ENCODE measurements at regions not wholly inside any gene's neighbourhood (a gene's known extent, or its start where the extent isn't known, plus 50 kb on each side); places are given as distances from the start of the nearest gene placed in this dataset.

- Histone ChIP-seq H3K27me3 (ENCODE audit: control insufficient read depth, insufficient read depth, low read length, poor library complexity, severe bottlenecking) (no peaks in the 10 kb centered on the region), H3K9me3 (ENCODE audit: control insufficient read depth, low read length) (no peaks in the 10 kb centered on the region), H3K36me3 (ENCODE audit: control insufficient read depth, insufficient read depth, low read length) (no peaks in the 10 kb centered on the region), H3K27ac (ENCODE audit: low read depth, low read length) (no peak overlapping the region), H3K4me3 (ENCODE audit: low read length) (no peak overlapping the region), H3K4me1 (ENCODE audit: control insufficient read depth, insufficient read depth, low read length) (no peaks in the 10 kb centered on the region), H3K9ac (ENCODE audit: extremely low read depth, low read length, poor library complexity, severe bottlenecking) (no peak overlapping the region)
- no peaks in the 10 kb centered on the region for H3K9me3 Mint-ChIP-seq
- H3K27me3 Mint-ChIP-seq (ENCODE audit: insufficient read depth): no peaks in the 10 kb centered on the region
- no peak overlapping the region for H3K4me3 Mint-ChIP-seq
- no peak for TF ChIP-seq CTCF (conservative IDR thresholded peaks at IDR 0.05)
- no peaks in the 10 kb centered on the region for H3K36me3 Mint-ChIP-seq (ENCODE audit: low read depth)
- H3K27ac Mint-ChIP-seq: no peak overlapping the region
- WGBS, 2 experiments (ENCODE audit: insufficient coverage in 1 of 2, insufficient read length in 1 of 2): 86% methylated on average over 1 of the region's 1 CpG; no CpG with 5 or more reads in 1 of the 2 experiments
- DNase-seq: no peak
- peaks cover 4% of the 10 kb centered on the region for H3K4me1 Mint-ChIP-seq
Observed at GRCh38 chr12:89070603-89071002, 281.7 kb downstream of the DUSP6 start.

- no peaks in the 10 kb centered on the region for H3K36me3 ChIP-seq (ENCODE audit: control insufficient read depth, insufficient read depth, low read length)
- DNase-seq: no peak
- H3K9me3 ChIP-seq (ENCODE audit: control insufficient read depth, low read length): no peaks in the 10 kb centered on the region
- peaks cover 4% of the 10 kb centered on the region for H3K4me1 Mint-ChIP-seq
- H3K27me3 ChIP-seq (ENCODE audit: control insufficient read depth, insufficient read depth, low read length, poor library complexity, severe bottlenecking): no peaks in the 10 kb centered on the region
- H3K9me3 Mint-ChIP-seq: no peaks in the 10 kb centered on the region
- no peak overlapping the region for H3K27ac ChIP-seq (ENCODE audit: low read depth, low read length)
- TF ChIP-seq CTCF (conservative IDR thresholded peaks at IDR 0.05): no peak
- H3K27me3 Mint-ChIP-seq (ENCODE audit: insufficient read depth): no peaks in the 10 kb centered on the region
- no peaks in the 10 kb centered on the region for H3K4me1 ChIP-seq (ENCODE audit: control insufficient read depth, insufficient read depth, low read length)
- H3K4me3 Mint-ChIP-seq: no peak overlapping the region
- H3K9ac ChIP-seq (ENCODE audit: extremely low read depth, low read length, poor library complexity, severe bottlenecking): no peak overlapping the region
- no peaks in the 10 kb centered on the region for H3K36me3 Mint-ChIP-seq (ENCODE audit: low read depth)
- H3K4me3 ChIP-seq (ENCODE audit: low read length): no peak overlapping the region
- no peak overlapping the region for H3K27ac Mint-ChIP-seq
- 93 to 100% methylated on average over 2 of the region's 2 CpGs for WGBS, 2 experiments (ENCODE audit: insufficient coverage in 1 of 2, insufficient read length in 1 of 2)
Observed at GRCh38 chr12:89069431-89069830, 282.9 kb downstream of the DUSP6 start.

- no peaks in the 10 kb centered on the region for H3K4me1 ChIP-seq (ENCODE audit: control insufficient read depth, insufficient read depth, low read length)
- H3K9ac ChIP-seq (ENCODE audit: extremely low read depth, low read length, poor library complexity, severe bottlenecking): no peak overlapping the region
- no peak for TF ChIP-seq CTCF (conservative IDR thresholded peaks at IDR 0.05)
- Mint-ChIP-seq H3K36me3 (ENCODE audit: low read depth) (no peaks in the 10 kb centered on the region), H3K4me3 (no peak overlapping the region), H3K27me3 (ENCODE audit: insufficient read depth) (no peaks in the 10 kb centered on the region), H3K9me3 (no peaks in the 10 kb centered on the region), H3K4me1 (peaks cover 7% of the 10 kb centered on the region), H3K27ac (no peak overlapping the region)
- 78 to 100% methylated on average over 1 to 2 of the region's 2 CpGs for WGBS, 2 experiments (ENCODE audit: insufficient coverage in 1 of 2, insufficient read length in 1 of 2)
- no peaks in the 10 kb centered on the region for H3K9me3 ChIP-seq (ENCODE audit: control insufficient read depth, low read length)
- H3K4me3 ChIP-seq (ENCODE audit: low read length): no peak overlapping the region
- no peaks in the 10 kb centered on the region for H3K36me3 ChIP-seq (ENCODE audit: control insufficient read depth, insufficient read depth, low read length)
- DNase-seq: no peak
- H3K27ac ChIP-seq (ENCODE audit: low read depth, low read length): no peak overlapping the region
- no peaks in the 10 kb centered on the region for H3K27me3 ChIP-seq (ENCODE audit: control insufficient read depth, insufficient read depth, low read length, poor library complexity, severe bottlenecking)
Observed at GRCh38 chr12:89067421-89068187, 284.7 kb downstream of the DUSP6 start.
